Psoas muscle (tissue), 7 donors: ENCODE measurements at regions not wholly inside any gene's neighbourhood (a gene's known extent, or its start where the extent isn't known, plus 50 kb on each side); places are given as distances from the start of the nearest gene placed in this dataset.

Source experiments
- ATAC-seq, 4 donors: fragments of 200-7000 bp; cut with Tn5 transposase; one replicate each; pipeline ENCODE4 v1.9.1; 2020; ENCODE audit warnings: moderate library complexity in 3 of 4, mild to moderate bottlenecking in 2 of 4
- DNase-seq, 2 donors: peaks; one replicate each; pipeline ENCODE4 v3.0.0-alpha.2; 2020
- H3K27ac ChIP-seq: fragments of 200-600 bp; one replicate; pipeline ENCODE4 v1.8.0; 2022
- H3K27me3 ChIP-seq, 3 donors: fragments of 200-600 bp in 1 of 3; one replicate each; pipeline versions ENCODE4 v1.6.1 to v1.8.0; 2013 to 2022; ENCODE audit warnings: low read length in 2 of 3, mild to moderate bottlenecking in 2 of 3, moderate library complexity in 1 of 3; ENCODE audit not compliant: insufficient read depth in 3 of 3
- H3K36me3 ChIP-seq, 2 donors: fragments of 200-600 bp in 1 of 2; one replicate each; pipeline versions ENCODE4 v1.6.1 to v1.8.0; 2013 to 2022; ENCODE audit warnings: low read depth in 1 of 2, mild to moderate bottlenecking in 1 of 2, moderate library complexity in 1 of 2; ENCODE audit not compliant: insufficient read depth in 1 of 2
- H3K4me1 ChIP-seq: fragments of 200-600 bp; one replicate; pipeline ENCODE4 v1.8.0; 2022
- H3K4me3 ChIP-seq: fragments of 200-600 bp; one replicate; pipeline ENCODE4 v1.8.0; 2022; ENCODE audit warnings: mild to moderate bottlenecking
- H3K9me3 ChIP-seq: fragments of 200-600 bp; one replicate; pipeline ENCODE4 v1.8.0; 2022
- CTCF ChIP-seq: fragments of 200-600 bp; IDR thresholded peaks from one replicate; pipeline ENCODE4 v1.8.0; 2022; ENCODE audit warnings: antibody characterized with exemption
- WGBS, 3 donors: extraction: QIAGEN DNeasy Blood & Tissue Kit; methylation state at CpG; one replicate each; pipeline versions ENCODE4 v1.1.6 to v1.1.7; 2013; 5-methylcytosine and 5-hydroxymethylcytosine counted together
- intact Hi-C, 2 donors: fragments of 100-400 bp; cut with DNase I; formaldehyde crosslinking; loops; one replicate each; pipeline versions ENCODE4 v1.11.0 to v1.14.2; 2022
- donor health status: healthy with polysubstance abuse.
- donor health status: DM: no; HTN: no; CAD: no; lungs with moderate emphysema.
- donor health status: Bipolar disorder and iron deficiency.
- donor health status: healthy.
- donor health status: DM: yes; HTN: yes; CAD: no.
- donor health status: DM: no; HTN: no; CAD: no.
- donor health status: DM: yes; HTN: yes; CAD: no.

- peak; percentile 18 to 53 for DNase-seq
- Histone ChIP-seq H3K27ac (no peak overlapping the region), H3K36me3 (no peaks in the 10 kb centered on the region), H3K4me1 (no peaks in the 10 kb centered on the region), H3K27me3 (no peaks in the 10 kb centered on the region), H3K9me3 (peaks cover 11% of the 10 kb centered on the region), H3K4me3 (no peak overlapping the region)
- no peak for ATAC-seq
- intact Hi-C loops: no loop called here
- no peak for TF ChIP-seq CTCF
- WGBS, 3 donors: 31 to 52% (median 40%) methylated on average over 2 of the region's 2 CpGs
Observed at GRCh38 chr1:118785246-118785645, 202.9 kb downstream of the TBX15 start.

- 46 to 48% (median 47%) methylated on average over 2 of the region's 2 CpGs for WGBS, 3 donors
- intact Hi-C loops: no loop called here
- no peak for TF ChIP-seq CTCF
Observed at GRCh38 chr1:118783095-118783758, 204.9 kb downstream of the TBX15 start.

GRCh38 chr1:118773656-118774055 lies 214.5 kb downstream of the TBX15 start:
- WGBS, 3 donors: 72 to 86% (median 82%) methylated on average over 1 of the region's 1 CpG
- Histone ChIP-seq H3K36me3 (no peaks in the 10 kb centered on the region), H3K4me1 (no peaks in the 10 kb centered on the region), H3K27me3 (no peaks in the 10 kb centered on the region), H3K27ac (no peak overlapping the region), H3K4me3 (no peak overlapping the region), H3K9me3 (peaks cover 5% of the 10 kb centered on the region)
- intact Hi-C loops: no loop called here
- ATAC-seq (no peak), DNase-seq (no peak)
- no peak for TF ChIP-seq CTCF

More at GRCh38 chr1:118783095-118783758, 204.9 kb downstream of the TBX15 start:
- Histone ChIP-seq H3K4me1 (no peaks in the 10 kb centered on the region), H3K27me3 (no peaks in the 10 kb centered on the region), H3K36me3 (no peaks in the 10 kb centered on the region), H3K27ac (no peak overlapping the region), H3K4me3 (no peak overlapping the region), H3K9me3 (no peaks in the 10 kb centered on the region)
- DNase-seq: no peak
- no peak for ATAC-seq

- Histone ChIP-seq H3K27me3 (no peaks in the 10 kb centered on the region), H3K36me3 (no peaks in the 10 kb centered on the region), H3K4me3 (no peak overlapping the region), H3K4me1 (no peaks in the 10 kb centered on the region), H3K9me3 (peaks cover 7% of the 10 kb centered on the region), H3K27ac (no peak overlapping the region)
- DNase-seq (no peak), ATAC-seq (no peak)
- WGBS, 3 donors: 75 to 80% (median 79%) methylated on average over 2 of the region's 2 CpGs
- intact Hi-C loops: no loop called here
- TF ChIP-seq CTCF: no peak
Observed at GRCh38 chr1:118767971-118768370, 220.2 kb downstream of the TBX15 start.

GRCh38 chr1:118753976-118754375 lies 234.2 kb downstream of the TBX15 start:
- 54 to 95% (median 84%) methylated on average over 1 of the region's 1 CpG for WGBS, 3 donors
- ATAC-seq: no peak
- DNase-seq: no peak
- intact Hi-C loops: no loop called here
- H3K9me3 ChIP-seq: no peaks in the 10 kb centered on the region
- no peaks in the 10 kb centered on the region for H3K27me3 ChIP-seq
- H3K36me3 ChIP-seq: no peaks in the 10 kb centered on the region
- no peak for TF ChIP-seq CTCF
- no peaks in the 10 kb centered on the region for H3K4me1 ChIP-seq
- H3K27ac ChIP-seq: no peak overlapping the region
- H3K4me3 ChIP-seq: no peak overlapping the region
